Endothelial cell of umbilical vein (primary cell): ENCODE measurements at regions not wholly inside any gene's neighbourhood (a gene's known extent, or its start where the extent isn't known, plus 50 kb on each side); places are given as distances from the start of the nearest gene placed in this dataset.

Experiments used
- FOS ChIP-seq: IDR thresholded peaks from 2 replicates; pipeline ENCODE4 v1.6.1; 2011; ENCODE audit warnings: mild to moderate bottlenecking, low read length, moderate library complexity, borderline replicate concordance; ENCODE audit not compliant: insufficient read depth
- GATA2 ChIP-seq: IDR thresholded peaks from 2 replicates; pipeline ENCODE4 v1.7.0; 2011; ENCODE audit warnings: low read depth, mild to moderate bottlenecking, moderate library complexity, mixed read lengths, low read length; ENCODE audit not compliant: insufficient read length, insufficient read depth
- JUN ChIP-seq: IDR thresholded peaks from 2 replicates; pipeline ENCODE4 v1.6.1; 2011; ENCODE audit warnings: borderline replicate concordance, low read depth; ENCODE audit not compliant: insufficient read length, insufficient read depth
- MYC ChIP-seq: IDR thresholded peaks from one replicate; pipeline ENCODE4 v1.6.1; 2011; ENCODE audit warnings: mild to moderate bottlenecking, low read depth, low read length
- POLR2A ChIP-seq: IDR thresholded peaks from 2 replicates; pipeline ENCODE4 v1.6.1; 2012; ENCODE audit warnings: low read depth, mild to moderate bottlenecking, control low read depth, low read length
- POLR2AphosphoS5 ChIP-seq: IDR thresholded peaks from 2 replicates; pipeline ENCODE4 v1.6.1; 2012; ENCODE audit warnings: low read depth, mild to moderate bottlenecking, control low read depth, low read length, moderate library complexity; ENCODE audit not compliant: insufficient read depth
- TF ChIP-seq, protein P1 (sequence below), 2 donors: IDR thresholded peaks; 1 replicate in 1 of 2; 2 replicates in 1 of 2; pipeline ENCODE4 v1.5.1; 2011; ENCODE audit warnings: low read length in 2 of 2, mild to moderate bottlenecking in 2 of 2, moderate library complexity in 2 of 2, control low read depth in 1 of 2, inconsistent platforms in 1 of 2, low read depth in 1 of 2; ENCODE audit not compliant: insufficient read depth in 1 of 2; ENCODE audit errors: extremely low read depth in 1 of 2
- TF ChIP-seq, protein P2 (sequence below): IDR thresholded peaks from 2 replicates; pipeline ENCODE4 v1.6.1; 2011; ENCODE audit not compliant: insufficient read depth, insufficient read length

DNA sequence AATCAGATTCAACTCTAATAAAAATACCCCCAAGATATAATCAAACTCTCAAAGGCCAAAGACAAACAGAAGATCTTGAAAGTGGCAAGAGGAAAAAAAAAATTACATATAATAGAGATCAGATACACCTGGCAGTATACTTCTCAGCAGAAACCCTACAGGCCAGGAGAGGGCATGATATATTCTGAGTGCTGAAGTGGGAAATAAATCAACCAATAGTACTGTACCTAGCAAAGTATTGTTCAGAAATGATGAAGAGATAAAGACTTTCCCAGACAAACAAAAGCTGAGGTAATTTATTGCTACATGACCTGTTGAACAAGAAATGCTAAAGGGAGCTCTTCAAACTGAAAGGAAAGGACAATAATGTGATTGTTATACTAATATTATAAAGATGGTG is 291.9 kb downstream of the SH2D4B start:
- TF ChIP-seq, protein P1, sequence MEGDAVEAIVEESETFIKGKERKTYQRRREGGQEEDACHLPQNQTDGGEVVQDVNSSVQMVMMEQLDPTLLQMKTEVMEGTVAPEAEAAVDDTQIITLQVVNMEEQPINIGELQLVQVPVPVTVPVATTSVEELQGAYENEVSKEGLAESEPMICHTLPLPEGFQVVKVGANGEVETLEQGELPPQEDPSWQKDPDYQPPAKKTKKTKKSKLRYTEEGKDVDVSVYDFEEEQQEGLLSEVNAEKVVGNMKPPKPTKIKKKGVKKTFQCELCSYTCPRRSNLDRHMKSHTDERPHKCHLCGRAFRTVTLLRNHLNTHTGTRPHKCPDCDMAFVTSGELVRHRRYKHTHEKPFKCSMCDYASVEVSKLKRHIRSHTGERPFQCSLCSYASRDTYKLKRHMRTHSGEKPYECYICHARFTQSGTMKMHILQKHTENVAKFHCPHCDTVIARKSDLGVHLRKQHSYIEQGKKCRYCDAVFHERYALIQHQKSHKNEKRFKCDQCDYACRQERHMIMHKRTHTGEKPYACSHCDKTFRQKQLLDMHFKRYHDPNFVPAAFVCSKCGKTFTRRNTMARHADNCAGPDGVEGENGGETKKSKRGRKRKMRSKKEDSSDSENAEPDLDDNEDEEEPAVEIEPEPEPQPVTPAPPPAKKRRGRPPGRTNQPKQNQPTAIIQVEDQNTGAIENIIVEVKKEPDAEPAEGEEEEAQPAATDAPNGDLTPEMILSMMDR (IDR thresholded peaks at IDR 0.05; ENCODE audit: extremely low read depth in 1 of 2, insufficient read depth in 1 of 2, low read depth in 1 of 2, low read length in 2 of 2): no peak
- TF ChIP-seq, protein P2, sequence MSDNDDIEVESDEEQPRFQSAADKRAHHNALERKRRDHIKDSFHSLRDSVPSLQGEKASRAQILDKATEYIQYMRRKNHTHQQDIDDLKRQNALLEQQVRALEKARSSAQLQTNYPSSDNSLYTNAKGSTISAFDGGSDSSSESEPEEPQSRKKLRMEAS: no peak
- TF ChIP-seq POLR2AphosphoS5 (no peak), MYC (no peak), POLR2A (no peak), GATA2 (no peak), JUN (no peak), FOS (no peak)
